ENCODE measurements at regions not wholly inside any gene's neighbourhood (a gene's known extent, or its start where the extent isn't known, plus 50 kb on each side); places are given as distances from the start of the nearest gene placed in this dataset.

GRCh38 chr22:40121461-40121860, 56.3 kb upstream of the TNRC6B start:
- Mint-ChIP-seq H3K9me3 (no peaks in the 10 kb centered on the region), H3K27me3 (no peaks in the 10 kb centered on the region), H3K4me1 (ENCODE audit: low read depth in 2 of 2) (peaks cover 19 to 31% of the 10 kb centered on the region in 2 donors), H3K36me3 (ENCODE audit: insufficient read depth) (peaks cover 38% of the 10 kb centered on the region), H3K4me3 (no peak overlapping the region), H3K27ac (no peak overlapping the region)
- no peak for ATAC-seq (replicated peaks)
- DNase-seq, result no peak

GRCh38 chr22:40122792-40123191, 54.9 kb upstream of the TNRC6B start:
- no peak for ATAC-seq (replicated peaks)
- Mint-ChIP-seq H3K27me3 (no peaks in the 10 kb centered on the region), H3K27ac (peak overlapping the region; percentile 16 to 82)

GRCh38 chr22:40123387-40123786, 54.3 kb upstream of the TNRC6B start:
- no peaks in the 10 kb centered on the region for H3K9me3 Mint-ChIP-seq
- ATAC-seq (replicated peaks), result no peak
- H3K4me3 Mint-ChIP-seq, result no peak overlapping the region
- H3K36me3 Mint-ChIP-seq (ENCODE audit: insufficient read depth), result peaks cover 44% of the 10 kb centered on the region
- peak overlapping the region; percentile 16 to 82 for H3K27ac Mint-ChIP-seq
- no peak for DNase-seq
- no peaks in the 10 kb centered on the region for H3K27me3 Mint-ChIP-seq
- peaks cover 15 to 19% of the 10 kb centered on the region in 2 donors for H3K4me1 Mint-ChIP-seq (ENCODE audit: low read depth in 2 of 2)

More at GRCh38 chr22:40122792-40123191, 54.9 kb upstream of the TNRC6B start:
- H3K36me3 Mint-ChIP-seq (ENCODE audit: insufficient read depth), result peaks cover 41% of the 10 kb centered on the region
- H3K4me3 Mint-ChIP-seq, result no peak overlapping the region
- no peak for DNase-seq
- no peaks in the 10 kb centered on the region for H3K9me3 Mint-ChIP-seq
- peaks cover 17 to 24% of the 10 kb centered on the region in 2 donors for H3K4me1 Mint-ChIP-seq (ENCODE audit: low read depth in 2 of 2)
